ENCODE measurements at regions not wholly inside any gene's neighbourhood (a gene's known extent, or its start where the extent isn't known, plus 50 kb on each side); places are given as distances from the start of the nearest gene placed in this dataset.

DNA sequence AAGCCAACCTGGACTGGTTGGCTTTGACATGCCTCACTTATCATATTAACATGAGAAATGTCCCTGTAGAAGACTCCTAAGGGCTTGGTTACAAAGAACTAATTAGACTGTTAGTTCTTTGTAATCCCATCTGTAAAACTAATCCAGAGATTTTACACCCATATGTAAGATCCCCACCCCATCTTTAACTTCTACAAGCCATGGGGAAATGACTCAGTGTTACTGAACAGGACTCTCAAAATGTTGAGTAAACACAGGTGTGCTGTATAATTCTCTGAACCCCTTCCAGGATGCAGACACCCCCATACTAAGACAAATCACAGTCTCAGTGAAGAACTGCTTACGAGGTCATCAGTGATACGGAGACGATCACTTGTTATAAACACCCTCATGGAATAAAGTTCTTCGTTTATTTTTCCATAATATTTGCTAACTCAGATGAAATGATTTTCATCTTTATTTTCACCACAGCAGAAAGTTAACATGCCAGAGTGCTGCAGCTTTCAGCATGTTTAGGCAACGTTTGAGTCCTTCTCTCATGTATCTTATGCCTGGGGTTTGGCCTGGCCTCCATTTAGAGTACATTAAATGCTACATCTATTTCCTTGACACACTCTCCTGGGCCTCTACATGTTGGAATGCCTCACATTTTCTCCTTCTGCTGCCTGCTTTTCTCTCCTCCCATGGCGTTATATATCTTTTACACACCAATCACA, 55.3 kb upstream of the LEKR1 start:
- no peak for TF ChIP-seq TAF1 (conservative IDR thresholded peaks at IDR 0.05)
- no peak for TF ChIP-seq YY1 (IDR thresholded peaks at IDR 0.05)
- TF ChIP-seq, protein P1, sequence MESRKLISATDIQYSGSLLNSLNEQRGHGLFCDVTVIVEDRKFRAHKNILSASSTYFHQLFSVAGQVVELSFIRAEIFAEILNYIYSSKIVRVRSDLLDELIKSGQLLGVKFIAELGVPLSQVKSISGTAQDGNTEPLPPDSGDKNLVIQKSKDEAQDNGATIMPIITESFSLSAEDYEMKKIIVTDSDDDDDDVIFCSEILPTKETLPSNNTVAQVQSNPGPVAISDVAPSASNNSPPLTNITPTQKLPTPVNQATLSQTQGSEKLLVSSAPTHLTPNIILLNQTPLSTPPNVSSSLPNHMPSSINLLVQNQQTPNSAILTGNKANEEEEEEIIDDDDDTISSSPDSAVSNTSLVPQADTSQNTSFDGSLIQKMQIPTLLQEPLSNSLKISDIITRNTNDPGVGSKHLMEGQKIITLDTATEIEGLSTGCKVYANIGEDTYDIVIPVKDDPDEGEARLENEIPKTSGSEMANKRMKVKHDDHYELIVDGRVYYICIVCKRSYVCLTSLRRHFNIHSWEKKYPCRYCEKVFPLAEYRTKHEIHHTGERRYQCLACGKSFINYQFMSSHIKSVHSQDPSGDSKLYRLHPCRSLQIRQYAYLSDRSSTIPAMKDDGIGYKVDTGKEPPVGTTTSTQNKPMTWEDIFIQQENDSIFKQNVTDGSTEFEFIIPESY (IDR thresholded peaks at IDR 0.05): no peak
- no peak for TF ChIP-seq NR2F2 (IDR thresholded peaks at IDR 0.05)
- no peak for TF ChIP-seq FOXA2 (IDR thresholded peaks at IDR 0.05)
- no peak for TF ChIP-seq HNF4G (IDR thresholded peaks at IDR 0.05)
- TF ChIP-seq, protein P2, sequence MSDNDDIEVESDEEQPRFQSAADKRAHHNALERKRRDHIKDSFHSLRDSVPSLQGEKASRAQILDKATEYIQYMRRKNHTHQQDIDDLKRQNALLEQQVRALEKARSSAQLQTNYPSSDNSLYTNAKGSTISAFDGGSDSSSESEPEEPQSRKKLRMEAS (IDR thresholded peaks at IDR 0.05): no peak
- no peak for TF ChIP-seq RAD21 (IDR thresholded peaks at IDR 0.05)
- TF ChIP-seq HNF4A (conservative IDR thresholded peaks at IDR 0.05): no peak
- no peak for TF ChIP-seq EGR1 (IDR thresholded peaks at IDR 0.05; ENCODE audit: low read depth in 2 of 2)
- TF ChIP-seq, protein P3, sequence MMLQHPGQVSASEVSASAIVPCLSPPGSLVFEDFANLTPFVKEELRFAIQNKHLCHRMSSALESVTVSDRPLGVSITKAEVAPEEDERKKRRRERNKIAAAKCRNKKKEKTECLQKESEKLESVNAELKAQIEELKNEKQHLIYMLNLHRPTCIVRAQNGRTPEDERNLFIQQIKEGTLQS (IDR thresholded peaks at IDR 0.05): no peak
- TF ChIP-seq, protein P4, sequence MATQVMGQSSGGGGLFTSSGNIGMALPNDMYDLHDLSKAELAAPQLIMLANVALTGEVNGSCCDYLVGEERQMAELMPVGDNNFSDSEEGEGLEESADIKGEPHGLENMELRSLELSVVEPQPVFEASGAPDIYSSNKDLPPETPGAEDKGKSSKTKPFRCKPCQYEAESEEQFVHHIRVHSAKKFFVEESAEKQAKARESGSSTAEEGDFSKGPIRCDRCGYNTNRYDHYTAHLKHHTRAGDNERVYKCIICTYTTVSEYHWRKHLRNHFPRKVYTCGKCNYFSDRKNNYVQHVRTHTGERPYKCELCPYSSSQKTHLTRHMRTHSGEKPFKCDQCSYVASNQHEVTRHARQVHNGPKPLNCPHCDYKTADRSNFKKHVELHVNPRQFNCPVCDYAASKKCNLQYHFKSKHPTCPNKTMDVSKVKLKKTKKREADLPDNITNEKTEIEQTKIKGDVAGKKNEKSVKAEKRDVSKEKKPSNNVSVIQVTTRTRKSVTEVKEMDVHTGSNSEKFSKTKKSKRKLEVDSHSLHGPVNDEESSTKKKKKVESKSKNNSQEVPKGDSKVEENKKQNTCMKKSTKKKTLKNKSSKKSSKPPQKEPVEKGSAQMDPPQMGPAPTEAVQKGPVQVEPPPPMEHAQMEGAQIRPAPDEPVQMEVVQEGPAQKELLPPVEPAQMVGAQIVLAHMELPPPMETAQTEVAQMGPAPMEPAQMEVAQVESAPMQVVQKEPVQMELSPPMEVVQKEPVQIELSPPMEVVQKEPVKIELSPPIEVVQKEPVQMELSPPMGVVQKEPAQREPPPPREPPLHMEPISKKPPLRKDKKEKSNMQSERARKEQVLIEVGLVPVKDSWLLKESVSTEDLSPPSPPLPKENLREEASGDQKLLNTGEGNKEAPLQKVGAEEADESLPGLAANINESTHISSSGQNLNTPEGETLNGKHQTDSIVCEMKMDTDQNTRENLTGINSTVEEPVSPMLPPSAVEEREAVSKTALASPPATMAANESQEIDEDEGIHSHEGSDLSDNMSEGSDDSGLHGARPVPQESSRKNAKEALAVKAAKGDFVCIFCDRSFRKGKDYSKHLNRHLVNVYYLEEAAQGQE (IDR thresholded peaks at IDR 0.05): no peak
- TF ChIP-seq GABPA (IDR thresholded peaks at IDR 0.05 in 1 of 2, conservative IDR thresholded peaks at IDR 0.05 in 1 of 2): no peak
- no peak for TF ChIP-seq RXRA (IDR thresholded peaks at IDR 0.05)
- TF ChIP-seq, protein P5, sequence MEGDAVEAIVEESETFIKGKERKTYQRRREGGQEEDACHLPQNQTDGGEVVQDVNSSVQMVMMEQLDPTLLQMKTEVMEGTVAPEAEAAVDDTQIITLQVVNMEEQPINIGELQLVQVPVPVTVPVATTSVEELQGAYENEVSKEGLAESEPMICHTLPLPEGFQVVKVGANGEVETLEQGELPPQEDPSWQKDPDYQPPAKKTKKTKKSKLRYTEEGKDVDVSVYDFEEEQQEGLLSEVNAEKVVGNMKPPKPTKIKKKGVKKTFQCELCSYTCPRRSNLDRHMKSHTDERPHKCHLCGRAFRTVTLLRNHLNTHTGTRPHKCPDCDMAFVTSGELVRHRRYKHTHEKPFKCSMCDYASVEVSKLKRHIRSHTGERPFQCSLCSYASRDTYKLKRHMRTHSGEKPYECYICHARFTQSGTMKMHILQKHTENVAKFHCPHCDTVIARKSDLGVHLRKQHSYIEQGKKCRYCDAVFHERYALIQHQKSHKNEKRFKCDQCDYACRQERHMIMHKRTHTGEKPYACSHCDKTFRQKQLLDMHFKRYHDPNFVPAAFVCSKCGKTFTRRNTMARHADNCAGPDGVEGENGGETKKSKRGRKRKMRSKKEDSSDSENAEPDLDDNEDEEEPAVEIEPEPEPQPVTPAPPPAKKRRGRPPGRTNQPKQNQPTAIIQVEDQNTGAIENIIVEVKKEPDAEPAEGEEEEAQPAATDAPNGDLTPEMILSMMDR (IDR thresholded peaks at IDR 0.05; ENCODE audit: low read depth, low read length, missing input control): no peak
- TF ChIP-seq JUND (IDR thresholded peaks at IDR 0.05): no peak
- no peak for TF ChIP-seq SP1 (IDR thresholded peaks at IDR 0.05)
- no peak for TF ChIP-seq FOXA1 (IDR thresholded peaks at IDR 0.05)
- WGBS: 97% methylated on average over 6 of the region's 6 CpGs
- no peaks in the 10 kb centered on the region for H3K9me3 ChIP-seq (ENCODE audit: control insufficient read depth in 4 of 4, low read length in 3 of 4)
- DNase-seq (ENCODE audit: low spot score): no peak
- no peak overlapping the region for H3K9ac ChIP-seq (ENCODE audit: low read depth in 1 of 2, low read length in 2 of 2)
- H3K36me3 ChIP-seq (ENCODE audit: control insufficient read depth in 4 of 4, insufficient read depth in 3 of 4, low read depth in 1 of 4, low read length in 3 of 4): no peaks in the 10 kb centered on the region
- no peak overlapping the region for H3K4me3 ChIP-seq (ENCODE audit: low read depth in 1 of 3, low read length in 3 of 3)
- H3K27me3 ChIP-seq (ENCODE audit: control insufficient read depth in 4 of 4, insufficient read depth in 4 of 4, low read length in 3 of 4): no peaks in the 10 kb centered on the region
- H3K27ac ChIP-seq (ENCODE audit: low read depth in 1 of 2, low read length in 2 of 2): no peak overlapping the region
- no peaks in the 10 kb centered on the region for H3K4me1 ChIP-seq (ENCODE audit: control insufficient read depth in 4 of 4, insufficient read depth in 4 of 4, low read length in 3 of 4)

Data from liver (tissue), 8 donors.